Common myeloid progenitor, CD34-positive (primary cell): ENCODE measurements at regions not wholly inside any gene's neighbourhood (a gene's known extent, or its start where the extent isn't known, plus 50 kb on each side); places are given as distances from the start of the nearest gene placed in this dataset.

Experiments used
- CTCF ChIA-PET: fragments of 350-600 bp; sonication (Branson Sonifier 250); formaldehyde crosslinking; loops from one replicate; lab custom pipeline; 2021; ENCODE audit warnings: antibody characterized with exemption; lab: Charles Lee
- POLR2A ChIA-PET: fragments of 350-600 bp; sonication (Branson Sonifier 250); formaldehyde crosslinking; loops from one replicate; lab custom pipeline; 2021; ENCODE audit warnings: antibody characterized with exemption; lab: Charles Lee
- DNase-seq, 3 donors: peaks; one replicate each; pipeline versions ENCODE4 v3.0.0 to v3.0.0-alpha.2; 2013
- H3K27ac ChIP-seq, 2 experiments: 1 replicate in 1 of 2; 2 replicates in 1 of 2; pipeline ENCODE4 v1.7.0; 2013; ENCODE audit warnings: inconsistent platforms in 2 of 2, low read length in 2 of 2, mild to moderate bottlenecking in 2 of 2, low read depth in 1 of 2, moderate library complexity in 1 of 2; ENCODE audit not compliant: severe bottlenecking in 2 of 2, insufficient read depth in 1 of 2, poor library complexity in 1 of 2
- H3K27me3 ChIP-seq, 5 experiments: replicated peaks in 2 of 5; 1 replicate in 3 of 5; 2 replicates in 2 of 5; pipeline versions ENCODE4 v1.6.1 to v1.7.0; 2013; ENCODE audit warnings: low read length in 4 of 5, mild to moderate bottlenecking in 2 of 5, moderate library complexity in 2 of 5, inconsistent platforms in 1 of 5; ENCODE audit not compliant: insufficient read depth in 5 of 5, control insufficient read depth in 4 of 5
- H3K36me3 ChIP-seq, 4 experiments: 1 replicate in 2 of 4; 2 replicates in 2 of 4; pipeline versions ENCODE4 v1.6.1 to v1.7.0; 2013; ENCODE audit warnings: low read length in 3 of 4, control low read depth in 1 of 4, mild to moderate bottlenecking in 1 of 4; ENCODE audit not compliant: control insufficient read depth in 4 of 4, insufficient read depth in 4 of 4
- H3K4me1 ChIP-seq, 4 experiments: 1 replicate in 3 of 4; 2 replicates in 1 of 4; pipeline versions ENCODE4 v1.6.1 to v1.7.1; 2013; ENCODE audit warnings: low read length in 3 of 4, mild to moderate bottlenecking in 3 of 4, control low read depth in 1 of 4, inconsistent platforms in 1 of 4, moderate library complexity in 1 of 4; ENCODE audit not compliant: control insufficient read depth in 4 of 4, insufficient read depth in 4 of 4; ENCODE audit errors: control extremely low read depth in 1 of 4
- H3K4me3 ChIP-seq, 7 experiments: 1 replicate in 4 of 7; 2 replicates in 3 of 7; pipeline versions ENCODE4 v1.5.1 to v1.7.0; 2013; ENCODE audit warnings: mild to moderate bottlenecking in 7 of 7, low read length in 6 of 7, moderate library complexity in 6 of 7, inconsistent platforms in 2 of 7, low read depth in 2 of 7, control low read depth in 1 of 7; ENCODE audit not compliant: insufficient read depth in 4 of 7, control insufficient read depth in 1 of 7; ENCODE audit errors: extremely low read depth in 1 of 7
- H3K9me3 ChIP-seq, 5 experiments: 1 replicate in 4 of 5; 2 replicates in 1 of 5; pipeline versions ENCODE4 v1.6.1 to v1.7.1; 2013; ENCODE audit warnings: low read length in 4 of 5, mild to moderate bottlenecking in 2 of 5, inconsistent platforms in 1 of 5, low read depth in 1 of 5, moderate library complexity in 1 of 5; ENCODE audit not compliant: control insufficient read depth in 4 of 5, insufficient read depth in 2 of 5; ENCODE audit errors: control extremely low read depth in 1 of 5
- WGBS: methylation state at CpG from one replicate; pipeline ENCODE4 v1.1.5; 2013; ENCODE audit not compliant: insufficient coverage; 5-methylcytosine and 5-hydroxymethylcytosine counted together

DNA sequence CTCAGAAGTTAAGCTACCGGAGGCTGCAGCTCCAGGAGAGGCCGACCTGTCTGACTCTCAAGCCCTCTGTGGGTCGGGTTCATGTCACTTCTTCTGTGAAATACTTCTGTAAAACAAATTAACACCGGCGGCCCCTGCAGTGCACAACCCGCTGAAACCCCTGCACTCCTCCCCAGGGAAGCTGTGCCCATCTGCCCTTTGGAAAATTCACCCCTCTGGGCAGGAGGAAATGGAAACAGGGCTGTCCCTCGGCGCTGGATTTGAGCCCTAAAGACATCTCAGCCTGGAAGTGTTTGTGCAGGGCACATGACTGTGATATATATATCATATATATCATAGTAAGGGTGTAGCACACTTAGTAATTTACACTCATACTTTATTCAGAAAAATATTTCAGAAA is 415.3 kb downstream of the IRS2 start:
- no peaks in the 10 kb centered on the region for H3K36me3 ChIP-seq
- ChIA-PET CTCF (no interaction called here), POLR2A (no interaction called here)
- H3K9me3 ChIP-seq = no peaks in the 10 kb centered on the region
- no peak overlapping the region for H3K27ac ChIP-seq
- WGBS = 92% methylated on average over 6 of the region's 8 CpGs
- no peaks in the 10 kb centered on the region for H3K4me1 ChIP-seq
- no peak overlapping the region for H3K4me3 ChIP-seq
- DNase-seq = no peak
- peaks cover 0 to 1% (median 0%) of the 10 kb centered on the region in 5 experiments for H3K27me3 ChIP-seq

GRCh38 chr13:109370496-109370895 is 415.9 kb downstream of the IRS2 start:
- POLR2A ChIA-PET = no interaction called here
- DNase-seq = no peak
- H3K4me3 ChIP-seq = no peak overlapping the region
- CTCF ChIA-PET = no interaction called here
- H3K27ac ChIP-seq = no peak overlapping the region
- WGBS = 94% methylated on average over 8 of the region's 10 CpGs
- no peaks in the 10 kb centered on the region for H3K4me1 ChIP-seq
- peaks cover 0 to 3% (median 0%) of the 10 kb centered on the region in 5 experiments for H3K9me3 ChIP-seq
- peaks cover 0 to 1% (median 0%) of the 10 kb centered on the region in 5 experiments for H3K27me3 ChIP-seq
- no peaks in the 10 kb centered on the region for H3K36me3 ChIP-seq

- H3K27me3 ChIP-seq = peaks cover 0 to 1% (median 0%) of the 10 kb centered on the region in 5 experiments
- CTCF ChIA-PET = no interaction called here
- WGBS = 83% methylated on average over 11 of the region's 14 CpGs
- H3K27ac ChIP-seq = no peak overlapping the region
- no peaks in the 10 kb centered on the region for H3K36me3 ChIP-seq
- POLR2A ChIA-PET = no interaction called here
- H3K4me1 ChIP-seq = no peaks in the 10 kb centered on the region
- no peak for DNase-seq
- peaks cover 0 to 3% (median 0%) of the 10 kb centered on the region in 5 experiments for H3K9me3 ChIP-seq
- H3K4me3 ChIP-seq = no peak overlapping the region
Measured at GRCh38 chr13:109369353-109370052, 416.9 kb downstream of the IRS2 start.

DNA sequence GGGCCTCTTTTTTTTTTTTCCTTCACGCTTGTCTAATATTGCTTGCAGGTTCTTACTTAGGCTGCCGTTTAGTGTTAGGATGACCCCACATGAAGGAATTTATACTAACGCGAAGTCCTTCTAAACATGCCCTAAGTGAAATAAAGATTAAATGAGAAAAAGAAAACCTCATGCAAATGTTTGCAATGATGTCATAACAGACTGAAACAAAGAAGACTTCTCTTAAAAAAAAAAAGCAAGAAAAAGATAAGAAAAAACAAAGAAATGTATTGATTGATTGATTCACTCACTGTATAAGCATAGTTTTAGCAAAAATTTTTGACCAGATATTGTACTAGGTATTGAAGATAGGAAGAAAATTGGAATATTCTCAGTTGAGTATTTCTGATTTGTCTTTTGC is 418.2 kb downstream of the IRS2 start:
- WGBS = no CpG with 5 or more reads among the region's 4 CpGs
- Histone ChIP-seq H3K27me3 (peaks cover 0 to 1% (median 0%) of the 10 kb centered on the region in 5 experiments), H3K9me3 (peaks cover 0 to 3% (median 0%) of the 10 kb centered on the region in 5 experiments), H3K4me3 (no peak overlapping the region), H3K27ac (no peak overlapping the region), H3K36me3 (no peaks in the 10 kb centered on the region), H3K4me1 (no peaks in the 10 kb centered on the region)
- no peak for DNase-seq
- CTCF ChIA-PET = no interaction called here
- POLR2A ChIA-PET = no interaction called here

DNA sequence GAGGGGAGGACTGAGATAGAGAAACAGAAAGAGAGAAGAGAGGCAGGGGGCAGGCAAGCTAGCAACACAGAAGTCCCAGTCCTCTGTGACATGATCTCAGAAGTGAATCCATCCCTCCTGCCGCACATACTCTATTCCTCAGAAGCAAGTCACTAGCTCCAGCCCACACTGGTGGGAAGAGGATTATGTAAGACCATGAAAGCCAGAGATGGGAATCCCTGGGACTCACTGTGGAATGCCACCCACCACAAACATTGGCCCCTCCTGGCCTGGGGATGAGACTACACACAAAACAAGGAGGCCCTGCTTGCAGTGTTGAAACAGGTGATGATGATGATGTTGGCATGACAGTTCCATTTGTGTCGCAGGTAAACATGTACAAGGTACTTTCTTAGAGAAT is 419.9 kb downstream of the IRS2 start:
- Histone ChIP-seq H3K4me3 (no peak overlapping the region), H3K27me3 (peaks cover 0 to 1% (median 0%) of the 10 kb centered on the region in 5 experiments), H3K27ac (no peak overlapping the region), H3K9me3 (peaks cover 0 to 3% (median 0%) of the 10 kb centered on the region in 5 experiments), H3K4me1 (no peaks in the 10 kb centered on the region), H3K36me3 (no peaks in the 10 kb centered on the region)
- DNase-seq = no peak
- ChIA-PET CTCF (no interaction called here), POLR2A (no interaction called here)
- WGBS = 100% methylated on average over 2 of the region's 2 CpGs

- peaks cover 0 to 1% (median 0%) of the 10 kb centered on the region in 5 experiments for H3K27me3 ChIP-seq
- no peak for DNase-seq
- H3K4me1 ChIP-seq = no peaks in the 10 kb centered on the region
- no peak overlapping the region for H3K27ac ChIP-seq
- H3K9me3 ChIP-seq = peaks cover 0 to 3% (median 0%) of the 10 kb centered on the region in 5 experiments
- ChIA-PET CTCF (interaction anchor here (0.7 kb wide), 1 partner anchor 19 kb away, joined by 3 read pairs; no protein-coding TSS in a partner anchor), POLR2A (no interaction called here)
- H3K36me3 ChIP-seq = no peaks in the 10 kb centered on the region
- no peak overlapping the region for H3K4me3 ChIP-seq
- WGBS = 76% methylated on average over 5 of the region's 6 CpGs
Measured at GRCh38 chr13:109363431-109363830, 423.0 kb downstream of the IRS2 start.

DNA sequence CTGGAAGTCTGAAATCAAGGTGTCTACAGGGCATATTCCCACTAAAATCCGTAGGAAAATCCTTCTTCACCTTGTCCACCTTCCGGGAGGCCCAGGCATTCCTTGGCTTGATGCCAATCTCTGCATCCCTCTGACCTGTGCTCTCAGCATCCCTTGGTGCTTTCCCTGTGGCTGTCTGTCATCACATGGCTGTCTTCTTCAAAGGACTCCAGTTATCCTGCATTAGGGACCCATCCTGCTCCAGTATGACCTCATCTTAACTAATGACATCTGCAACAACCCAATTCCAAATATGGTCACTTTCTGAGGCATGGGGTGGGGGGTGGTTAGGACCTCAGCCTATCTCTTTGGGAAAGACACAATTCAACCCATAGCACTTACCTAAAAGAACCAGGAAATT is 423.8 kb downstream of the IRS2 start:
- Histone ChIP-seq H3K27me3 (peaks cover 0 to under 1% (median 0%) of the 10 kb centered on the region in 5 experiments), H3K27ac (no peak overlapping the region), H3K4me1 (no peaks in the 10 kb centered on the region), H3K9me3 (peaks cover 0 to 3% (median 0%) of the 10 kb centered on the region in 5 experiments), H3K4me3 (no peak overlapping the region), H3K36me3 (no peaks in the 10 kb centered on the region)
- no peak for DNase-seq
- ChIA-PET POLR2A (no interaction called here), CTCF (no interaction called here)
- 90% methylated on average over 2 of the region's 2 CpGs for WGBS
